ENCODE measurements at regions not wholly inside any gene's neighbourhood (a gene's known extent, or its start where the extent isn't known, plus 50 kb on each side); places are given as distances from the start of the nearest gene placed in this dataset.

DNA sequence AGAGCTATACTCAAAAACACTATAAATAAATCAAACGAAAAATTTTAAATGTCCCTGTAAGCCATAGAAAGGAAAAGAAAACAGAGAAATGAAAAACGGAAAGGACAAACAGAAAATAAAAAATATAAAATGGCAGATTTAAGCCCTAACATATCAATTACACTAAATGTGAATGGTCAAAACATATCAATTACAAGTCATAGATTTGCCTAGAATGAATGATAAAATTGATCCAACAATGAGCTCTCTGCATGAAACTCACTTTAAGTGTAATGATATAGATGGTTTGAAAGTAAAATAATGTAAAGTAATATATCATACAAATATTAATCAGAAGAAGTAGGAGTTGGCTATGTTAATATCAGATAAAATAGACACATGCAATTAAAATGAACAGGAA is 54.2 kb upstream of the TCF4 start:
- TF ChIP-seq, protein P1, sequence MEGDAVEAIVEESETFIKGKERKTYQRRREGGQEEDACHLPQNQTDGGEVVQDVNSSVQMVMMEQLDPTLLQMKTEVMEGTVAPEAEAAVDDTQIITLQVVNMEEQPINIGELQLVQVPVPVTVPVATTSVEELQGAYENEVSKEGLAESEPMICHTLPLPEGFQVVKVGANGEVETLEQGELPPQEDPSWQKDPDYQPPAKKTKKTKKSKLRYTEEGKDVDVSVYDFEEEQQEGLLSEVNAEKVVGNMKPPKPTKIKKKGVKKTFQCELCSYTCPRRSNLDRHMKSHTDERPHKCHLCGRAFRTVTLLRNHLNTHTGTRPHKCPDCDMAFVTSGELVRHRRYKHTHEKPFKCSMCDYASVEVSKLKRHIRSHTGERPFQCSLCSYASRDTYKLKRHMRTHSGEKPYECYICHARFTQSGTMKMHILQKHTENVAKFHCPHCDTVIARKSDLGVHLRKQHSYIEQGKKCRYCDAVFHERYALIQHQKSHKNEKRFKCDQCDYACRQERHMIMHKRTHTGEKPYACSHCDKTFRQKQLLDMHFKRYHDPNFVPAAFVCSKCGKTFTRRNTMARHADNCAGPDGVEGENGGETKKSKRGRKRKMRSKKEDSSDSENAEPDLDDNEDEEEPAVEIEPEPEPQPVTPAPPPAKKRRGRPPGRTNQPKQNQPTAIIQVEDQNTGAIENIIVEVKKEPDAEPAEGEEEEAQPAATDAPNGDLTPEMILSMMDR (IDR thresholded peaks at IDR 0.05) = no peak
- no peak for TF ChIP-seq POLR2A (IDR thresholded peaks at IDR 0.05)
- TF ChIP-seq EP300 (IDR thresholded peaks at IDR 0.05) = no peak

All from ovary (tissue), 3 donors.